ENCODE measurements at regions not wholly inside any gene's neighbourhood (a gene's known extent, or its start where the extent isn't known, plus 50 kb on each side); places are given as distances from the start of the nearest gene placed in this dataset.

DNA sequence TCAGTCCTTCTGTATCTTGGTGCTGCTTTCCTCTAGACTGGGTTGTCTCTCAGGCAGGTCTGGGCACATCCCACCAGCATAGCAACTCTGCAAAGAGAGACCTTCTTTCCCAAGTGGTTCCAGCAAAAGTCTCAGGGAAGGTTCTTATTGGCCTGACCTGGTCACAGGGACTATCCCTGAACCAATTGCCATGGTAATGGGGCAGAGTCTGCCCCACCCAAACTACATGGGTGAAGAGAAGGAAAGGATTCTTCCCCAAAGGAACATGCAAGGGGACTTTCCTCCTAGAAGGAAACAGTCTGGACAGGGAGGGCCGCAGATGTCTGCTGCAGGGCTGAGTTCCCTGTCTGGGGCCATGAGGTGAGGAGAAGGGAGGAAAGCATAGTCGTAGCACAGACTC, 122.2 kb upstream of the NCOR2 start:
- TF ChIP-seq POLR2AphosphoS5 (IDR thresholded peaks at IDR 0.05; ENCODE audit: low read depth, low read length) (no peak), TAF1 (IDR thresholded peaks at IDR 0.05; ENCODE audit: borderline replicate concordance, insufficient read depth, low read length) (no peak), SIN3A (IDR thresholded peaks at IDR 0.05; ENCODE audit: borderline replicate concordance, insufficient read depth, low read length) (no peak)
- TF ChIP-seq, protein P1, sequence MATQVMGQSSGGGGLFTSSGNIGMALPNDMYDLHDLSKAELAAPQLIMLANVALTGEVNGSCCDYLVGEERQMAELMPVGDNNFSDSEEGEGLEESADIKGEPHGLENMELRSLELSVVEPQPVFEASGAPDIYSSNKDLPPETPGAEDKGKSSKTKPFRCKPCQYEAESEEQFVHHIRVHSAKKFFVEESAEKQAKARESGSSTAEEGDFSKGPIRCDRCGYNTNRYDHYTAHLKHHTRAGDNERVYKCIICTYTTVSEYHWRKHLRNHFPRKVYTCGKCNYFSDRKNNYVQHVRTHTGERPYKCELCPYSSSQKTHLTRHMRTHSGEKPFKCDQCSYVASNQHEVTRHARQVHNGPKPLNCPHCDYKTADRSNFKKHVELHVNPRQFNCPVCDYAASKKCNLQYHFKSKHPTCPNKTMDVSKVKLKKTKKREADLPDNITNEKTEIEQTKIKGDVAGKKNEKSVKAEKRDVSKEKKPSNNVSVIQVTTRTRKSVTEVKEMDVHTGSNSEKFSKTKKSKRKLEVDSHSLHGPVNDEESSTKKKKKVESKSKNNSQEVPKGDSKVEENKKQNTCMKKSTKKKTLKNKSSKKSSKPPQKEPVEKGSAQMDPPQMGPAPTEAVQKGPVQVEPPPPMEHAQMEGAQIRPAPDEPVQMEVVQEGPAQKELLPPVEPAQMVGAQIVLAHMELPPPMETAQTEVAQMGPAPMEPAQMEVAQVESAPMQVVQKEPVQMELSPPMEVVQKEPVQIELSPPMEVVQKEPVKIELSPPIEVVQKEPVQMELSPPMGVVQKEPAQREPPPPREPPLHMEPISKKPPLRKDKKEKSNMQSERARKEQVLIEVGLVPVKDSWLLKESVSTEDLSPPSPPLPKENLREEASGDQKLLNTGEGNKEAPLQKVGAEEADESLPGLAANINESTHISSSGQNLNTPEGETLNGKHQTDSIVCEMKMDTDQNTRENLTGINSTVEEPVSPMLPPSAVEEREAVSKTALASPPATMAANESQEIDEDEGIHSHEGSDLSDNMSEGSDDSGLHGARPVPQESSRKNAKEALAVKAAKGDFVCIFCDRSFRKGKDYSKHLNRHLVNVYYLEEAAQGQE (IDR thresholded peaks at IDR 0.05; ENCODE audit: insufficient read depth in 1 of 2, low read depth in 2 of 2, low read length in 2 of 2): no peak
